GM12873 (cell line): ENCODE measurements at regions not wholly inside any gene's neighbourhood (a gene's known extent, or its start where the extent isn't known, plus 50 kb on each side); places are given as distances from the start of the nearest gene placed in this dataset.

ENCODE experiments used
- CTCF ChIP-seq: IDR thresholded peaks from 2 replicates; pipeline ENCODE4 v1.5.1; 2012; ENCODE audit warnings: low read depth, mild to moderate bottlenecking, moderate library complexity, low read length, control low read depth; ENCODE audit not compliant: insufficient read depth; ENCODE audit errors: missing control alignments

- no peak for TF ChIP-seq CTCF
These were observed 137.3 kb downstream of the HTR1B start for GRCh38 chr6:77326029-77326428.

GRCh38 chr6:77324866-77325265, 138.4 kb downstream of the HTR1B start:
- no peak for TF ChIP-seq CTCF

- no peak for TF ChIP-seq CTCF
These were observed 140.7 kb downstream of the HTR1B start for GRCh38 chr6:77322604-77323003.

- TF ChIP-seq CTCF, result no peak
These were observed 145.0 kb downstream of the HTR1B start for GRCh38 chr6:77318256-77318655.

- no peak for TF ChIP-seq CTCF
These were observed 149.7 kb downstream of the HTR1B start for GRCh38 chr6:77313595-77313994.

- no peak for TF ChIP-seq CTCF
These were observed 163.4 kb downstream of the HTR1B start for GRCh38 chr6:77299931-77300330.

GRCh38 chr6:77298283-77298682, 165.0 kb downstream of the HTR1B start:
- no peak for TF ChIP-seq CTCF
